ENCODE measurements at regions not wholly inside any gene's neighbourhood (a gene's known extent, or its start where the extent isn't known, plus 50 kb on each side); places are given as distances from the start of the nearest gene placed in this dataset.

- Histone ChIP-seq H3K4me3 (ENCODE audit: control extremely low read depth in 1 of 5, extremely low read depth in 1 of 5, insufficient read depth in 1 of 5, low read depth in 2 of 5, low read length in 4 of 5) (no peak overlapping the region), H3K27ac (ENCODE audit: low read length in 2 of 2) (no peak overlapping the region), H3K4me2 (replicated peaks; ENCODE audit: low read depth, low read length, poor library complexity, severe bottlenecking) (no peak overlapping the region), H4K20me1 (ENCODE audit: control insufficient read depth, insufficient read depth, low read length, poor library complexity, severe bottlenecking) (no peaks in the 10 kb centered on the region), H2AFZ (ENCODE audit: insufficient read depth, low read depth, low read length, poor library complexity, severe bottlenecking) (no peak overlapping the region), H3K9me3 (ENCODE audit: control extremely low read depth in 1 of 3, control insufficient read depth in 2 of 3, insufficient read depth in 1 of 3, low read length in 2 of 3) (peaks cover 0 to 2% (median 0%) of the 10 kb centered on the region in 3 donors), H3K79me2 (ENCODE audit: control insufficient read depth, insufficient read depth, low read length) (no peaks in the 10 kb centered on the region), H3K27me3 (replicated peaks in 1 of 4; ENCODE audit: control extremely low read depth in 1 of 4, control insufficient read depth in 3 of 4, insufficient read depth in 4 of 4, low read length in 3 of 4) (peaks cover 0 to 6% (median 2%) of the 10 kb centered on the region in 4 experiments), H3K9ac (ENCODE audit: low read length) (no peak overlapping the region), H3K4me1 (ENCODE audit: control insufficient read depth in 2 of 2, insufficient read depth in 2 of 2, low read length in 2 of 2) (peaks cover 7 to 9% of the 10 kb centered on the region in 2 donors), H3K36me3 (replicated peaks in 1 of 2; ENCODE audit: control extremely low read depth in 1 of 2, control insufficient read depth in 1 of 2, extremely low read depth in 1 of 2, insufficient read depth in 2 of 2, low read length in 1 of 2) (no peaks in the 10 kb centered on the region)
- Mint-ChIP-seq H3K9me3 (ENCODE audit: insufficient read depth) (no peaks in the 10 kb centered on the region), H3K4me1 (peaks cover 14% of the 10 kb centered on the region), H3K27me3 (peaks cover 24% of the 10 kb centered on the region), H3K27ac (no peak overlapping the region), H3K4me3 (no peak overlapping the region)
- ATAC-seq (ENCODE audit: low read depth) (no peak), DNase-seq (no peak)
- POLR2A ChIA-PET, result no interaction called here
- TF ChIP-seq EZH2 (IDR thresholded peaks at IDR 0.05; ENCODE audit: borderline replicate concordance, insufficient read depth, low read depth, low read length, poor library complexity, severe bottlenecking) (no peak), CTCF (IDR thresholded peaks at IDR 0.05) (no peak)
- intact Hi-C loops (cut with micrococcal nuclease), result no loop called here
- 63% methylated on average over 4 of the region's 4 CpGs for WGBS (ENCODE audit: insufficient coverage)
- CTCF ChIA-PET, result no interaction called here
These were observed 59.9 kb upstream of the SMOX start for GRCh38 chr20:4088766-4089165.

- WGBS (ENCODE audit: insufficient coverage), result 88% methylated on average over 2 of the region's 4 CpGs
- Histone ChIP-seq H2AFZ (ENCODE audit: insufficient read depth, low read depth, low read length, poor library complexity, severe bottlenecking) (no peak overlapping the region), H3K36me3 (replicated peaks in 1 of 2; ENCODE audit: control extremely low read depth in 1 of 2, control insufficient read depth in 1 of 2, extremely low read depth in 1 of 2, insufficient read depth in 2 of 2, low read length in 1 of 2) (no peaks in the 10 kb centered on the region), H3K4me3 (ENCODE audit: control extremely low read depth in 1 of 5, extremely low read depth in 1 of 5, insufficient read depth in 1 of 5, low read depth in 2 of 5, low read length in 4 of 5) (no peak overlapping the region), H3K27ac (ENCODE audit: low read length in 2 of 2) (no peak overlapping the region), H4K20me1 (ENCODE audit: control insufficient read depth, insufficient read depth, low read length, poor library complexity, severe bottlenecking) (no peaks in the 10 kb centered on the region), H3K4me2 (replicated peaks; ENCODE audit: low read depth, low read length, poor library complexity, severe bottlenecking) (no peak overlapping the region), H3K27me3 (replicated peaks in 1 of 4; ENCODE audit: control extremely low read depth in 1 of 4, control insufficient read depth in 3 of 4, insufficient read depth in 4 of 4, low read length in 3 of 4) (peaks cover 0 to 3% (median 0%) of the 10 kb centered on the region in 4 experiments), H3K9me3 (ENCODE audit: control extremely low read depth in 1 of 3, control insufficient read depth in 2 of 3, insufficient read depth in 1 of 3, low read length in 2 of 3) (peaks cover 0 to 2% (median 0%) of the 10 kb centered on the region in 3 donors), H3K9ac (ENCODE audit: low read length) (no peak overlapping the region), H3K4me1 (ENCODE audit: control insufficient read depth in 2 of 2, insufficient read depth in 2 of 2, low read length in 2 of 2) (peaks cover 7 to 13% of the 10 kb centered on the region in 2 donors), H3K79me2 (ENCODE audit: control insufficient read depth, insufficient read depth, low read length) (no peaks in the 10 kb centered on the region)
- H3K4me3 Mint-ChIP-seq, result no peak overlapping the region
- intact Hi-C loops (cut with micrococcal nuclease), result no loop called here
- CTCF ChIA-PET, result interaction anchor here (4.6 kb wide), 1 partner anchor 76 kb away, joined by 56 read pairs; the partner anchor contains the start of gene RNF24
- no peak for TF ChIP-seq EZH2 (IDR thresholded peaks at IDR 0.05; ENCODE audit: borderline replicate concordance, insufficient read depth, low read depth, low read length, poor library complexity, severe bottlenecking)
- TF ChIP-seq CTCF (IDR thresholded peaks at IDR 0.05), result no peak
- H3K27me3 Mint-ChIP-seq, result peaks cover 21% of the 10 kb centered on the region
- POLR2A ChIA-PET, result no interaction called here
- H3K4me1 Mint-ChIP-seq, result peaks cover 19% of the 10 kb centered on the region
- DNase-seq, result no peak
- H3K27ac Mint-ChIP-seq, result no peak overlapping the region
- no peaks in the 10 kb centered on the region for H3K9me3 Mint-ChIP-seq (ENCODE audit: insufficient read depth)
- no peak for ATAC-seq (ENCODE audit: low read depth)
These were observed 60.7 kb upstream of the SMOX start for GRCh38 chr20:4087923-4088322.

All from B cell (primary cell).